GM18868 (cell line): ENCODE measurements at regions not wholly inside any gene's neighbourhood (a gene's known extent, or its start where the extent isn't known, plus 50 kb on each side); places are given as distances from the start of the nearest gene placed in this dataset.

Experiments
- ATAC-seq: cut with Tn5 transposase; IDR thresholded peaks from one replicate; pipeline ENCODE4 v1.9.1; 2021; ENCODE audit warnings: mild to moderate bottlenecking, moderate library complexity; ENCODE audit not compliant: unreplicated experiment

DNA sequence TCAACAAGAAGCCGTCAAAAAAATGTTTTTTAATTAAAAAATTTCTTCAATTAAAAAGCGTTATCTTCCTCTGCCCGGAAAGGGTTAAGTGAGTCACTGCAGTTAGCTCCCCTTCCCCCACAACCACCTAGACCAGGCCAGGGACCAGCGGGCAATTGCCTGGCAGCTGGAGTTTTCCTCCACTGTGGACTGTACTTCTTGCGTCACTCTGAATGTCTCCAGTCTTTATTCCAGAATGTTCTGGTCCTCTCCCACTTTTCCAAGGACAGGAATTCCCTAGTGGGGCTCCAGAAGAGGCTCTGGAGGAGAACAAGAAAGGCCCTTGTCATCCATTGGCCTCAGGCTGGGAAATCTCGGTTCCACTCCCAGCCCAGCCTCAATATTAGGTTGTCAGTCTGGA is 114.0 kb downstream of the C9orf50 start:
- ATAC-seq: no peak

DNA sequence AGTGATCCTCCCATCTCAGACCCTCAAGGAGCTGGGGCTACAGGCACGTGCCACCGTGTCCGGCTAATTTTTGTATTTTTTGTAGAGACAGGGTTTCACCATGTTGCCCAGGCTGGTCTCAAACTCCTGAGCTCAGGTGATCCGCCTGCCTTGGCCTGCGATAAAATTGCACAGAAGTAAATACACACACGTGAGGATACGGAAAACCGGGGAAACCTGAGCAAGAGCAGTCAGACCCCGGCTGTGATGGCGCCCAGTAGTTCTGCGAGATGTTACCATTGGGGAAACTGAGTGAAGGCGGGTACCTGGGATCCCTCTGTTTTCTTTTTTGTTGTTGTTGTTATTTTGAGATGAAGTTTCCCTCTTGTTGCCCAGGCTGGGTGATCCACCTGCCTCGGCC is 114.9 kb downstream of the C9orf50 start:
- no peak for ATAC-seq

DNA sequence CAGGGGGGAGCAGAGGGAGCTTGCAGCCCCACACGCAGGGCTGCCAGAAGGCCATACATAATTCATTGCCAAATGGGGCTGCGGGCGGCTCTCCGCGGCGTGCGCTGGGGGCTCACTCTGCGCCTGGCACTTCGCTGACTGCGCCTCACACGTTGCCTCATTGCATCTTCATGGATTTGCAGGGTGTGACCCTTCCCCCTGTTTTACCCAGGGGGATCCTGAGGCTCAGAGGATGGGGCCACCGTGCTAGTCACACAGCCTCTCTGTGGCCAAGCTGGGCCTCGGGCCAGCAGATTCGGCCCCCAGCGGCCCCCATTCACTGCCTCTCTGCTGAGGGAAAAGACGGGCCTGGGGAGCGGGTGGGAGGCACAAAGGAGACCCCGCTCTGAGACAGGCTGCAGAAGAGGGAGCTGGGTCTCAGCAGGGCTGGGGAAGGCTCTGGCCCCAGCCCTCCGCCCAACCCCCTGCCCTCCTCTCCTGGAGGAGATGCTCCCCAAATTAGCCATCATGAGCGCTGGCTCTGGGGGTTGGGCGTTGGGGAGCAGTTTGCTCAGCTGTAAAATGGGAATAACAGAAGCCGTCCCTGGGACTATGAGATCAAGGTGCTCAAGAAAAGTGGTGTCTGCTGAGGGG is 115.5 kb downstream of the C9orf50 start:
- no peak for ATAC-seq

DNA sequence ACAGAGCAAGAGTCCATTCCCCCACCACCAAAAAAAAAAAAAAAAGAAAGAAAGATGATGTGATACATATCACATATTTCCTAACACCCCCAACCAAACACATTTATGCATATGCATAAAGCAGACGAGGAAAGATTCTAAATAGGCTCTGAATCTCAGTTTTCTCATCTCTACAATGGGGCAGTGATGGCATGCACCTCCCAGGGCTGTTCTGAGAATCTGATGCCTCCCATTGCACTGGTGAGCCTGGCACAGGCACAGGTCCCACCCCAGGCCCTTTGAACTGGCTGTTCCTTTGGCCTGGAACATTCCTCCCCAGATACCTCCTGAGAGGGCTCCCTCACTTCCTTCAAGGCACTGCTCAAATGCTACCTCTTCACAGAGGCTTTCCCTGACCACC is 116.5 kb downstream of the C9orf50 start:
- no peak for ATAC-seq

DNA sequence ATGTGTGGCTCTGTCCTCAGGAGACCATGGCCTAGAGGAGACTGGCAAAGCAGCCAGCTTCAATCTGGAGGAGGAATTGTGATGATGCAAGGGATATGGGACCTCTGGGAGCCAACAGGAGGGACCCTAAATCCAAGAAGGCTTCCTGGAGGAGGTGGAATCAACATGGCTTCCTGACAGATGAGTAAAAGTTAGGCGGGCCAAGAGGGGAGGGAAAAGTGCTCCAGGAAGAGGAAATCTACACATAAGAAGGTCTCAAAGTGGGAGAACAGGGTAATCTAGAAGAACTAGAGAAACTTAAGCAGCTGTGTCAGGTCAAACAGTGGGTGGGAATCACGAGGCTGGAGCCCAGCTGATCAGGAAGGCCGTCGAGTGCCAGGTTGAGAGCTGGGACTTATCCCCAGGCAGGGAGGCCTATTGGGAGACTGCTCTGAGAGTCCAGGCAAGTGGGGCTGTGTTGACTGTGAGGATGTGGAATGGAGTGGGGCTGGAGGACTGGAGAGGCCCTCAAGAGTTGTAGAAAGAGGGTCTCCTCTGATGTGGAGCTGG is 119.1 kb downstream of the C9orf50 start:
- no peak for ATAC-seq

DNA sequence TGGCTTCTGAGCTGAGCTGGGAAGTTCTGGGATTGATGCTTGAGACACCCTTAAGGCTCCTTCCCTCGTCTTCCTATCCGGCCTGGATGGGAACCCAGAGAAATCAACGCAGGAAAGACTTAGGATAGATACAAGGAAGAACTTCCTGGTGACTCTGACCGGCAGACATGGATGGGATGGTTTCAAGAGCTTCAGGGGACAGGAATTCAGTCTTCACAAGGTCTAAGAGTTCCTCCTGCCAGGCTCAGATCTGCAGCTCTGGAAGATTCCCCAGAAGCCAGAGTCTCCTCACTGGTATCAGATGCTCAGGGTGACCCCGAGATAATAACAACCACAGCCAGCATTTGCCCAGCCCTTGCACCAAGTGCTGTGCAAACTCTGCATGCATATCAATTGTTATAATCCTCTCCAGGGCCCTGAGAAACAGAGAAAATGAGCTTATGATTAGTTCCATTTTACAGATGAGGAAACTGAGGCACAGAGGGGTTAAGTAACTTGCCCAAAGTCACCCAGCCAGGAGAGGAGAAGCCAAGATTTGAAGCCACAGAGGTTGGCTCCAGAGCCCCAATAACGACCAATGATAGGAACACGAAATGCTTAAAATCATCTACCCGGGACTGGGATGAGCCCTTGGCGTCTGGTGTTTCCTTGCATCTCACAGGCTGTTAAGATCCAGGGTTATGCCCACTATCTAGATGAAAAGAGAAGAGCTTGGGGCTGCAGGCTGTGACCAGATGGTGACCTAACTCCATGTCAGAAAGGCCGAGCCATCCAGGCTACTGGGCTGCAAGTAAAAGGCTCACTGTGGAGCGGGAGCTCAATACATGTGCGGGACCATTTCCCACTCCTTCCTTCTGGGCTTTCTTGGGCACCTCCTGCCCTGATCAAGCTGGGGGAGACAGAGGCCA is 119.8 kb downstream of the C9orf50 start:
- ATAC-seq: no peak

DNA sequence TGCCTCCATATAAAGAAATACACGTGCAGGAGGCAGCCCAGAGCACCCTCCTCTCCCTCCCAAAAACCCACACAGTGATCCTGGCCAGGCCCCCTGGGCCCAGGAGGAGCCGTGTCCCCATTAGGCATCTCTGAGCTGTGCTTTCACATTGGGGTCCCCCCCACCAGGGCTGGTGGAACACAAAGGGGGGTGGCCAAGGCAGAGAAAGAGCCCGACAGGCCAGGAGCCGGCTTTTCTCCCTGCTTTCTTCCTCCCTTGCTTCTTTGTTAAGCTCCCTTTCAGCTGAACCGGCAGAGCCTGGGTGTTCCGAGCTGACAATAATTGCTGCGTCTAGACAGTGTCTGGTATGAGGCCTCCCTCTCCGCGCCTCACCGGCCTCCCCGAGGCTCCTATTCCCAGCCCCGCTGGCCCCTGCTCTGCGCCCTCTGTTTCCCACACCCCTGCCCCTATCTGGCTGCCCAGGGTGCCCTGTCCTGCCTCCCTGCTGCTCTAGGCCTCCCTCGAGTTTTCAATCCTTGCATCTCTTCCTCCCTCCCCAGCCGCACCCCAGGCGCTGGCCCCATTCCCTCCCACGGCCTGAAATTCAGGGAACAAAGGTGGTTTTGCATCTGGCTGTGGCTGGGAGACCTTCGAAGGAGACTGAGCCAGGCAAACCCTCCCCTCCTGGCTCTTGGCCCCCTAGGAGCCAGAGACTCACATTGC is 120.6 kb downstream of the C9orf50 start:
- ATAC-seq: no peak

DNA sequence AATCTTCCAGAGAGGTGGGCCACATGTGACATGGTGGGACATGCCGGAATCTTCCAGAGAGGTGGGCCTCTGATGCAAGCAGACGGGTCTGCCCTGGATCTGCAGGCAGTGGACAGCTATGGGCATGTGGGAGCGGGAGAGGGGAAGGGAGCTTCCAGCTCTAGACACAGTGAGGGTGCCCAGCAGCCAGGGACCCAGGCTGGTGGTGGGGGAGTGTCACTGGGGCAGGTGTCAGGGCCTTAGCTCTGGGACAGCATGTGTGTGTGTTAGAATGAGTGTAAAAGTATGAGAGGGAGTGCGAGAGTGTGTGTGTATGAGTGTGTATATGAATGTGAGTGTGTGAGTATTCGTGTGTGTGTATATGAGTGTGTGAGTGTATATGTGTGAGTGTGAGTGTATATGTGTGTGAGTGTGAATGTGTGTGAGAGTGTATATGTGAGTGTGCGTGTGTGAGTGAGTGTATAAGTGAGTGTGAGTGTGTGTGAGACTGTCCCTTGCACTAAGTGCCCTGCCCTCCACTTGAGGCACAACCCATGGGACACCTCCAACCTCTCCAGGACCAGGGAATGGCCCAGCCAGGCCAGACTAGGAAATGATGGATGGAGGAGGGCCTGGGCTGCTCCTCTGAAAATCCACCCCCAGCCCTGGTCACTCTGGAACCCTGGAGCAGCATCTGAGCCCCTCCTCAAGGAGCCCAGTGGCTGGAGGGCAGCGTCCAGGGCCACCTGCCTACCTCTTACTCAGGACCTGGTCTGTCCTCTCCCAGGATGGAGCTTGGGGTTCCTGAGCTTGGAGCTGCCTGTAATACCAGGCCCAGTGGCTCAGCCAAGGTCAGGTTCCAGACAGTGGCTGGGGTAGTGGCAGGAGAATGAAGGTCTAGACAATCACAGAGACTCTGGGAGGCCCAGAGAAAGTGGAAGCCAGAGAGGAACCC is 122.2 kb downstream of the C9orf50 start:
- ATAC-seq: no peak

DNA sequence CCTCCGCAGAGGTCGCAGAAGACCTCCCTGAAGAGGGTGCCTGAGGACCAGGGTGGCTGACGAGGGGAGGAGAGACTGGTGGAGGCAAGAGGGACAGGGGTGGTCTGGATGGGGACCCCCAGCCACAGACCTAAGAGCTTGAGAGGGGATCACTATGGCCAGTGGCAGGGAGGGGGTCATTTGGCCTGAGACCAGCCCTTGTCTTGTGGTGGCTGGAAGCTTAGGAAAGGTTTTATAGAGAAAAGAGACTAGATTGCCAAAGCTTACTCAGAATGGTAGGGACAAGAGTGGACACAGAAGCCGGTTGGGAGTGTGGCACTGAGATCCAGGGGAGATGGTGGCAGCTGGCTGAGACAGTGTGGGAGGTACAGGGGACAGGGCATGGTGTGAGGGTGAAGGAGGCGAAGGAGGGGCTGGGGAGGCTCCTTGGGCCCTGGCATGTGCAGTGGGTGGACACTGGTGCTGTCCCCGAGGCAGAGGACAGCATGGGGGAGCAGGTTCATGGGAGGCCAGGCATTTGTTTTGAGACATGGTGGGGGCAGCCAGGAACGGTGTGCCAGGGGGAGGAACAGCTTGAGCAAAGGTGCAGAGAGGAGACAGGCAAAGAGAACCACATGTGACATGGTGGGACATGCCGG is 123.0 kb downstream of the C9orf50 start:
- no peak for ATAC-seq

DNA sequence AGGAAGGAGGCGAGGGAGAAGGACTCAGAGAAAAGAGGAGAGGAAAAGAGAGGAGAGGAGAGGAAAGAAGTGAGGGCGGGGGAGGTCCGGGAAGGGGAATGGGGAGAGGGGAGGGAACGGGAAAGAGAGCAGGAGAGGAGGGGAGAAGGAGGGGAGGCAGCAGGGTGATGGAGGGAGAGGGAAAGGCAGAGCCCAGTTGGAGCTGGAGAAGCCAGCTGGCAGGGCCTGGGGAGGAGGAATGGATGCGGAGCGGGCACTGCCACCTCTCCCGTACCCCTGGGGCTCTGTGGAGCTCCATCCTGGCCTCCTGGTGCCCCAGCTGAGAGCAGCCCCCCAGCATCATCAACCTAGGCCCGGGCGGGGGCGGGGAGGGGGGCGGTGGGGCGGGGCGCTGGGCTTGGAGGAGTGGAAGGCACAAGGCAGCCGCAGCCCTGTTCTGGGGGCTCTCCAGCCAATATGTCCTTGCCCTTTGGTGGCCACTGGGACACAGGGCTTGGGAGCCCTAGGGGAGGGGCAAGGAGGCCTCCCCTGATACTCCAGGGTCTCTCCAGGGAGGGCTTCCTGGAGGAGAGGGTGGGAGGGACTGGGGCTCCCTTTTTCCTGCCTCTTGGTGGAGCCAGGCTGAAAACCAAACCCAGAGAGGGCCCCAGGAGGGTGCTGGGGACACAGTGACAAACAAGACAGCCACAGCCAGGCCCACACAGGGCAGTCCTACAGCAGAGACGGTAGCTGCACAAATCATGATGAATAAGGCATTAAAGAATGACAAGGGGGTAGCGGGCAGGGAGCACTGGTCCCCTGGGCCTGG is 123.7 kb downstream of the C9orf50 start:
- ATAC-seq: no peak

DNA sequence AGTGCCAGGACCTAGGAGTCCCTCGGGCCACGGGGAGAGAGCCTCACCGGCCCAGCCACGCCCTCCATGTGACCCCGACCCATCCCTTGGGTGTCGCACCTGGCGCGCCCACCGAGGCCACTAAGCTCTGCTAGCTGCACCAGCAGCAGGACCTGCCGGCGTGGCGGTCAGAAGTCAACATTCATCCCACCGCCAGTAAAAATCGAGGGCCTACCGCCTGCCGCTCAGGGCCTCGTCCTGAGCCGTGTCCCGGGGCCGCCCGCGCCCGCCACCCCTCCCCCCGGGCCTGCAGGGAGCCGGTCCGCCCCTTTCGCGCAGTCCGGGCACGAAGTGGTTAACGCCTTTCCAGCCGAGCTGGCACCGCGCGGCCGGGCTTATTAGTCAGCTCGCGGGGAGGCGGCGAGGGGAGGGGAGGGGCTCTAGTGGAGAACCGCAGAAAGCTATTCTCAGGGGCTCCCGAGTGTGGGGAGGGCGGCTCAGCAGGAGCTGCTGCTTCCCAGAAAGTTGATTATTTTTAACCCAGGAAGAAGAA is 124.4 kb downstream of the C9orf50 start:
- ATAC-seq: no peak

DNA sequence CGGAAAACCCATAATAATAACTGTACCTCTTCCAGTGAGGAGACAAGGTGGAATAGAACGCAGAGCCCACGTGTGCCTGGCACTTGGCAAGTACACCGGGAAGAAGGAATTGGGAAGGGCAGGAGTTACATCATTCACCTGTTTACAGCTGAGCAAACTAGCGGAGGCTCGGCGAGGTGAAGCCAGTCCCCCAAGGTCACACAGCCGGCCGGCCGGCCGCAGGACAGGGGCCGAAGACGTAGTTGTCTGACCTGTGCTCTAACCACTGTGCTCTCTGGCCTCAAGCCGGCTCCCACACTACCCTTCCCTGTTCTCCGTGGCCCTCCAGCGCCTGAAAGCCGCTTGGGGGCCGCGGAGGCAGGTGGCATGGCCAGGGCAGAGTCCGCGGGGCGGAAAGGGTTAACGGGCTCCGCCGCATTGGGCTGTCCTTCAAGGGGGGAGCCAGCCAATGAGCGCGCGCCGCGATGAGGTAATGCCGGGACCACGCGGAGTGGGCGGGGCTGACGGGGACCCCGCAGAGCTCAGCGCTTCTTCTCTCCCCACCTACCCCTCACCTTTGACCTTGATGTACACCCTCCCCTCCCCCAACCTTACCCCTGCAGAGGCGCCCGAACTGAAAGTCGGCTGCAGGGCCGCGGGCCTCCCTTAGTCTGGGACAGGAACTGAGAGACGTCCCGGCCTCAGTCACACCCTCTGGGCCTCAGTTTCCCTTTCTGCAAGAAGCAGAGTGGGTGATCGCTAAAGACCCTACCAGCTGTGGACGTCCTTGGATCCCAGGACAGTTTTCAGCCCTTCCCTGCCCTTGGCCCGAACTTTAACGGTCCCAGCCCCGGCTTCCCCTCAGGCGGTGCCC is 125.1 kb downstream of the C9orf50 start:
- ATAC-seq: no peak

DNA sequence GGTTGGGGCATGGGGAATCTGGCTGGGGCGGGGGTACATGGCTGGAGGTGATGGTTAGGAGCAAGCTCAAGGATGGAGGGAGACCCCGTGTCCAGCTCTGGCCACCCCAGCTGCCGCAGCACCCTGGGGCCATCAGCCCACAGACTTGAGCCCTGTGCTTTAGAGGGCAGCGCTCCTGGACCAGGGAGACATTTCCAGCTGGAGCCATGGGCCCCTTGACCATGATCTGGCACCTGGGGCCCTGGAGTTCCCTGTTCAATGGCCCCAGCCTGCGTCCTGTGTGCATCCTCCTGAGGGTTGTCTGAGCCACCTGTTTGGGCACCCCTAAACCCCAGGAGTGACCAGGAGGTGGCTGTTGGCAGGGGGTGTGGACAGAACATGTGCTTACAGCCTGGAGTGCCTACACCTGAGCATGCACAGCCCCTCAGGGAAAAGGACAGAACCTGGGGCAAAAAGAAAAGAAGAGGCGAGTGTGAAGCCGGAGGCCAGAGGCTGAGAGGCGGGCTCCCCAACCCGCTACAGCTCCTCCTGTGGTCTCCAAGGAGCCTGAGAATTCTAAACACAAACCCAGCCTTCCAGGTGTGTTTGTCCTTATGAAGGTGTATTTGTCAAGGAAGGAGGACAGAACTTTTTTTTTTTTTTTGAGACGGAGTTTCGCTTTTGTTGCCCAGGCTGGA is 126.7 kb downstream of the C9orf50 start:
- no peak for ATAC-seq

DNA sequence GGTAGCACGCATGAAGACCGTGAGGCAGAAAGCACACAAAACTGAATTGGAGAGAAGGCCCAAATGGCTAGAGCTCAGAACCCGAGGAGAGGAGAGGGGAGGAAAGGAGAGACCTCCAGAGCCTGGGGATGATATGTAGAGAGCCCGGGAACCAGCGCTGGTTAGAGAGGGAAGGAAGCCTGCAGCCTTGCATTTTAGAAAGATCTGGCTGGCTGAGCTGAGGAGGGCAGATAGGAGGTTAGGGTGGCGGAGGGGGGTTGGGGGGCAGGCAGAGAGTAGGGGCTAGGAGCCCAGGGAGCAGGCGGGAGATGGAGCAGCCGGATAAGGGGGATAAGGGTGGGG is 127.2 kb downstream of the C9orf50 start:
- ATAC-seq: no peak

DNA sequence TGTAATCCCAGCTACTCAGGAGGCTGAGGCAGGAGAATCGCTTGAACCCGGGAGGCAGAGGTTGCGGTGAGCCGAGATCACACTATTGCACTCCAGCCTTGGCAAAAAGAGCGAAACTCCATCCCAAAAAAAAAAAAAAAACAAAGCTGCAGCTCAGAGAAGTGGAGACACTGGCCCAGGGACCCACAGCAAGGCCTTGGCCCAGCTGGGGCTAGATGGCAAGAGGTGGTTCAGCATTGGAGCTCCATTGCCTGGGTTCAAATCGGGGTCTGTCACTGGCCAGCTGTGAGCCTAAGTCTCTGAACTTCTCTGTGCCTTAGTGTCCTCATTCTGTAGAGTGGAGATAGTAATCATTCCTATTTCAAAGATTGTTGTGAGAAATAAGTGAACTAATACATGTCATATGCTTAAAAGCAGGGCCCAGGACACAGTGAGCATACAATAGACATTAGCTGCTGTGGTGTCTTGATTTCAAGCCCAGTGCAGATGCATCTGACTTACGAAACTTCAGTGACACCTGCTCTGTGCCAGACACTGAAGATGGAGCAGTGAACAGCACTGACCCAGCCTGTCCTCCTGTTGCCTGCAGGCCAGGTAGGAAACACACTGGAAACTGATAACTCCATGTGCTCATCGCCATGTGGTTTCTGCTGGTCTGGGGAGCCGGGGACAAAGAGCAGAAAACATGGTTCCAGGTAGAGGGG is 127.7 kb downstream of the C9orf50 start:
- no peak for ATAC-seq

DNA sequence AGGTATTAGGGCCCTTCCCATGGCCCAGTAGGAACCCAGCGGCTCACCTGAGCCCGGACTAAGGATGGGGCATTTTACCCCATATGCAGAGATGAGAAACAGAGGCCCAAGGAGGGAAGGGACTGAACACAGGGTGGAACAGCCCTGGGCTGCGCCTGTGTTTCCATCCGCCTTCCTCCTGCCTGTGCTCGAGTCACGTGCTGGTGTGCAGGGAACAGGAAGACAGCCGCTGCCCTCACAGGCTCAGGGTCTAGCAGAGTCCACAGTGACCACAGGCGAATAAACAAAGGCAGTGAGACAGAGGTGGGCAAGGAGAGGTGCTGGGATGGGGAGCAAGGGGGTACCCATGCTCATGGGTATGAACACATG is 129.4 kb downstream of the C9orf50 start:
- ATAC-seq: no peak
